Fibroblast of mammary gland (primary cell): ENCODE measurements at regions not wholly inside any gene's neighbourhood (a gene's known extent, or its start where the extent isn't known, plus 50 kb on each side); places are given as distances from the start of the nearest gene placed in this dataset.

Experiments used
- DNase-seq: peaks from one replicate; pipeline ENCODE4 v3.0.0-alpha.2; 2010; ENCODE audit warnings: low read depth
- H3K4me3 ChIP-seq: 2 replicates; pipeline ENCODE4 v1.5.1; 2011; ENCODE audit warnings: low read depth, mild to moderate bottlenecking, low read length, moderate library complexity; ENCODE audit not compliant: control insufficient read depth
- CTCF ChIP-seq: conservative IDR thresholded peaks from 2 replicates; pipeline ENCODE4 v1.5.1; 2011; ENCODE audit warnings: low read depth, low read length, inconsistent platforms; ENCODE audit not compliant: control insufficient read depth, insufficient read depth

- H3K4me3 ChIP-seq: no peak overlapping the region
- no peak for DNase-seq
- TF ChIP-seq CTCF: no peak
These were observed 233.5 kb upstream of the GAS1 start for GRCh38 chr9:87180841-87181240.

DNA sequence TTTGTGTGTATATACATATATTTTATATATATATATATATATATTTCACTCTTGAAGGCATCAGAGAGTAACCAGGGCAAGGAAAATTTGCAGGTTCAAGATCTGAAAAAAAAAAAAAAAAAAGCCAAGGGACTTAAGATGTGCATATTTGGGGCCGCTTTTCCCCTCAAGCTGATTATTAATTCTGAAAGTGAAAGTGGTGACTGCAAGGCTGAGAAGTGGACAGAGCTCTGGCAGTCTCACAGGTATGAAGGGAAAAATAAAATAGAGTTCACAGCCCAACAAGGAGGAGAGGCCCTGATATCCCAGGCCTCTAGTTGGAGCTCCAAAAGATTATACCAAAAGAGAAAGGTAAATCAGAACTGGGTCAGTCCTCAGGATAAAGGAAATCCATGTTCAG, 234.4 kb upstream of the GAS1 start:
- no peak for TF ChIP-seq CTCF
- no peak for DNase-seq

DNA sequence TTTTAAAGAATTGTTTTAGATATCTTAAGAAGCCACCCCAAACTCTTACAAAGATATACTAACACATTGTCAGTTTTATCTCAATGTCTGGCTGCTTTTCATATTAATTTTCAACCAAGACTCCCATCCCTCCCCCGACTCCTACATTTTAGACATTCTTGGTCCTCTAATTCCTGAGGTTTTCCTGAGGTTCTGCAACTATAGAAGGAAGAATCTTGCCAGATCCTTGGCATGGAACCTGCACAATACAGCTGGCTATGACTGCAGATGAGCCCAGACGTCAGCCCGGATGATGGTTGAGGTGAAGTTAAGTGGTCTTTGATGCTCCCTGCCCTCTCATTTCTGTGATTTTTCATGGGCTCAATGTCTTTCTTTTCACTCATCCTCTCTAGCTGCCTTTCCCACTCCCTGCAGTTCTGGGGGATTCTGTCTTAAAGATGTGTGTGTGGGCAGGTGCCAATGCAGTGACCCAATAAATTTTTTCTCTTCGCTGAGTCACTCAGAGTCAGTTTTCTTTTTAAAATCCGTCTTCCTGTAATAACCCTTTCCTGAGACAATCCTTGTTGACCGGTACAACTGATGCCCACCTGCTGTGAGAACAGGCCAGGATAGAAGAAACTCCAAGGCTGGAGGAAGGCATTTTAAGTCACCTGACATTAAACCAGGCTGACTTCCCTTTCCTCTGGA, 237.8 kb upstream of the GAS1 start:
- no peak for TF ChIP-seq CTCF
- no peak for DNase-seq
- H3K4me3 ChIP-seq: no peak overlapping the region

More for the DNA sequence above, 234.4 kb upstream of the GAS1 start:
- no peak overlapping the region for H3K4me3 ChIP-seq

- DNase-seq: no peak
These were observed 240.3 kb upstream of the GAS1 start for GRCh38 chr9:87187656-87188055.

DNA sequence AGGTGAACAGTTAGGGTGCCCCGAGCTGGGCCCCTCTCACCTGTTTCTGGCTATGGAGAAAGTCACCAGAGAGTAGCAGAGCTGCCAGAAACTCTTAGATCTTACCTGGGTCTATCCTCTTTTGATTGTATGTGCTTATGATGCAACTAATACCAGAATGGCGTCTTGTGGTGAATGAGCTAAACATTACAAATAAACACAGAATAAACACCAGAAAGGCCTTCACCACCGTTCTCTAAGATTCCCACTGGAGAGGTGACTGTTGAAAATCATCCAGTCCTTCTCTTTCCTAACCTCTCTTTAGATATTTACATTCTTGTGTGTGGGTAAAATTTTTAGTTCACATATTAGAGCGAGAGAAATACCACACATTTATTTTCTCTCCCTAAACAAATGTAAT, 241.7 kb upstream of the GAS1 start:
- DNase-seq: no peak
- TF ChIP-seq CTCF: no peak
- no peak overlapping the region for H3K4me3 ChIP-seq

More at GRCh38 chr9:87187656-87188055, 240.3 kb upstream of the GAS1 start:
- TF ChIP-seq CTCF: no peak
- H3K4me3 ChIP-seq: no peak overlapping the region

GRCh38 chr9:87193151-87193550, 245.8 kb upstream of the GAS1 start:
- DNase-seq: peak; percentile 62
- TF ChIP-seq CTCF: no peak
- no peak overlapping the region for H3K4me3 ChIP-seq
